ENCODE measurements at regions not wholly inside any gene's neighbourhood (a gene's known extent, or its start where the extent isn't known, plus 50 kb on each side); places are given as distances from the start of the nearest gene placed in this dataset.

DNA sequence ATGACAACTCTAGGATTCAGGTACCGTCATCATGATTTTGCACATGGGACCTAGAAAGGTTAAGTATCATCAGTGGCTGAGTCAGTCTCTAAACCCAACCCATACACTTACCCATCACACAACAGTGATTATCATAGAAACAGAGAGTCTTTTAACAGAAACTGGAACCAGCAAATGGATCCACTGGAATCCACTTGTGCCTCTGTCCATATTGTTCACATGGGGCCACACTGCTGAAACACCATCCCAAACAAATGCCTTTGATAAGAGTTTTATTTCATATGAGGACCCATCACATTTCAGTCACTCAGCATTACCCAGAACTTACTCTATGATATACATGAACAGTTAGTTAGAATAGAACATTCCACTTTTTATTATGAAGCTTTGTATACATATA is 430.0 kb downstream of the STK39 start (continued):
- TF ChIP-seq, protein P1, sequence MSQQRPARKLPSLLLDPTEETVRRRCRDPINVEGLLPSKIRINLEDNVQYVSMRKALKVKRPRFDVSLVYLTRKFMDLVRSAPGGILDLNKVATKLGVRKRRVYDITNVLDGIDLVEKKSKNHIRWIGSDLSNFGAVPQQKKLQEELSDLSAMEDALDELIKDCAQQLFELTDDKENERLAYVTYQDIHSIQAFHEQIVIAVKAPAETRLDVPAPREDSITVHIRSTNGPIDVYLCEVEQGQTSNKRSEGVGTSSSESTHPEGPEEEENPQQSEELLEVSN (IDR thresholded peaks at IDR 0.05) = no peak
- TF ChIP-seq SRF (IDR thresholded peaks at IDR 0.05; ENCODE audit: low read depth, low read length) (no peak), GTF2F1 (IDR thresholded peaks at IDR 0.05; ENCODE audit: borderline replicate concordance, low read depth, low read length) (no peak), CHD2 (IDR thresholded peaks at IDR 0.05; ENCODE audit: low read length) (no peak), HDAC6 (IDR thresholded peaks at IDR 0.05; ENCODE audit: low read depth, low read length) (no peak)
